SK-N-SH (cell line): ENCODE measurements at regions not wholly inside any gene's neighbourhood (a gene's known extent, or its start where the extent isn't known, plus 50 kb on each side); places are given as distances from the start of the nearest gene placed in this dataset.

ENCODE experiments used
- CTCF ChIA-PET: fragments of 300-600, 350-600 bp; formaldehyde crosslinking; extraction: SDS; loops from one replicate; lab custom pipeline; 2021; lab: Yijun Ruan, JAX
- POLR2A ChIA-PET: fragments of 350-600 bp; sonication (Branson Sonifier 250); formaldehyde crosslinking; extraction: SDS; loops from one replicate; lab custom pipeline; 2020; ENCODE audit warnings: antibody characterized with exemption, inconsistent platforms; lab: Yijun Ruan, JAX
- DNase-seq: peaks from one replicate; pipeline ENCODE4 v3.0.0; 2012
- H2AFZ ChIP-seq: fragments of 200-600 bp; sonication (generic); 2 replicates; pipeline ENCODE4 v1.8.1; 2016; ENCODE audit warnings: antibody characterized with exemption, mild to moderate bottlenecking, low read depth
- H3F3A ChIP-seq: fragments of 200-600 bp; sonication (generic); replicated peaks from 2 replicates; pipeline ENCODE3; 2016; ENCODE audit warnings: antibody characterized with exemption, mild to moderate bottlenecking; ENCODE audit not compliant: insufficient read depth
- H3K27ac ChIP-seq, 2 experiments: fragments of 200-500 bp in 1 of 2; fragments of 200-600 bp in 1 of 2; sonication (Bioruptor generic) in 1 of 2; sonication (generic), shearing (Covaris generic) in 1 of 2; 2 replicates each; pipeline versions ENCODE4 v1.5.1 to v1.6.1; 2014 to 2016; ENCODE audit warnings: low read depth in 2 of 2, inconsistent platforms in 1 of 2, low read length in 1 of 2, mild to moderate bottlenecking in 1 of 2, mixed read lengths in 1 of 2
- H3K27me3 ChIP-seq: fragments of 200-600 bp; sonication (generic), shearing (Covaris generic); 2 replicates; pipeline ENCODE4 v1.6.1; 2016; ENCODE audit warnings: mixed run types; ENCODE audit not compliant: insufficient read depth
- H3K36me3 ChIP-seq, 2 experiments: fragments of 200-500 bp in 1 of 2; fragments of 200-600 bp in 1 of 2; sonication (Bioruptor generic) in 1 of 2; sonication (generic) in 1 of 2; replicated peaks in 1 of 2; 2 replicates each; pipeline versions ENCODE3 to v1.5.1; 2014 to 2016; ENCODE audit warnings: low read length in 1 of 2, mild to moderate bottlenecking in 1 of 2; ENCODE audit not compliant: insufficient read depth in 2 of 2, control insufficient read depth in 1 of 2
- H3K4me1 ChIP-seq, 2 experiments: fragments of 200-500 bp in 1 of 2; fragments of 200-600 bp in 1 of 2; sonication (Bioruptor generic) in 1 of 2; sonication (generic), shearing (Covaris generic) in 1 of 2; 2 replicates each; pipeline versions ENCODE4 v1.5.1 to v1.6.1; 2014 to 2016; ENCODE audit warnings: low read depth in 1 of 2, low read length in 1 of 2, mixed run types in 1 of 2; ENCODE audit not compliant: insufficient read depth in 2 of 2, control insufficient read depth in 1 of 2
- H3K4me2 ChIP-seq: fragments of 200-600 bp; sonication (generic), shearing (Covaris generic); 2 replicates; pipeline ENCODE4 v1.6.1; 2017; ENCODE audit warnings: mixed run types
- H3K4me3 ChIP-seq, 2 experiments: fragments of 200-500 bp in 1 of 2; fragments of 200-600 bp in 1 of 2; sonication (Bioruptor generic) in 1 of 2; sonication (generic), shearing (Covaris generic) in 1 of 2; 2 replicates each; pipeline versions ENCODE4 v1.5.1 to v1.8.1; 2014 to 2016; ENCODE audit warnings: low read depth in 2 of 2, inconsistent platforms in 1 of 2, low read length in 1 of 2, mild to moderate bottlenecking in 1 of 2, mixed read lengths in 1 of 2, moderate library complexity in 1 of 2
- H3K79me2 ChIP-seq: fragments of 200-600 bp; sonication (generic); 2 replicates; pipeline ENCODE4 v1.8.1; 2017; ENCODE audit warnings: mild to moderate bottlenecking; ENCODE audit not compliant: insufficient read depth
- H3K9ac ChIP-seq: fragments of 200-600 bp; sonication (generic); 2 replicates; pipeline ENCODE4 v1.6.1; 2017; ENCODE audit warnings: mixed run types
- H3K9me2 ChIP-seq: fragments of 200-600 bp; sonication (generic); 2 replicates; pipeline ENCODE4 v1.6.1; 2017; ENCODE audit warnings: mixed run types
- H3K9me3 ChIP-seq: fragments of 200-600 bp; sonication (generic); 2 replicates; pipeline ENCODE4 v1.6.1; 2017; ENCODE audit warnings: mixed run types, mild to moderate bottlenecking, moderate library complexity
- H4K20me1 ChIP-seq: fragments of 200-600 bp; sonication (generic); 2 replicates; pipeline ENCODE4 v1.6.1; 2017; ENCODE audit warnings: mild to moderate bottlenecking, mixed run types; ENCODE audit not compliant: insufficient read depth
- CHD2 ChIP-seq: fragments of 150-350 bp; IDR thresholded peaks from 2 replicates; pipeline ENCODE4 v1.6.1; 2018; ENCODE audit warnings: low read length; ENCODE audit not compliant: partially characterized antibody
- ELF1 ChIP-seq: IDR thresholded peaks from 2 replicates; pipeline ENCODE4 v1.4.0; 2012
- EP300 ChIP-seq, 2 experiments: IDR thresholded peaks; 2 replicates each; pipeline versions ENCODE4 v1.4.0 to v1.6.1; 2012; ENCODE audit warnings: borderline replicate concordance in 1 of 2, low read depth in 1 of 2, low read length in 1 of 2
- EZH2phosphoT487 ChIP-seq: fragments of 200-600 bp; sonication (generic); IDR thresholded peaks from 2 replicates; pipeline ENCODE4 v1.6.1; 2017; ENCODE audit warnings: low read depth, mixed run types, mild to moderate bottlenecking, antibody characterized with exemption, moderate library complexity, borderline replicate concordance
- FOSL2 ChIP-seq: IDR thresholded peaks from 2 replicates; pipeline ENCODE4 v1.4.0; 2012; ENCODE audit warnings: low read depth, mild to moderate bottlenecking, moderate library complexity, borderline replicate concordance
- MEF2A ChIP-seq: IDR thresholded peaks from 2 replicates; pipeline ENCODE4 v1.4.0; 2012; ENCODE audit warnings: low read depth, borderline replicate concordance
- MXI1 ChIP-seq: IDR thresholded peaks from 2 replicates; pipeline ENCODE4 v1.6.1; 2012; ENCODE audit warnings: mild to moderate bottlenecking, low read depth, low read length, improper control_type of control experiment
- POLR2AphosphoS5 ChIP-seq: IDR thresholded peaks from 2 replicates; pipeline ENCODE4 v1.6.1; 2012; ENCODE audit warnings: low read depth, low read length
- RFX5 ChIP-seq: IDR thresholded peaks from 2 replicates; pipeline ENCODE4 v1.6.1; 2012; ENCODE audit warnings: mild to moderate bottlenecking, improper control_type of control experiment, low read length
- RXRA ChIP-seq: IDR thresholded peaks from 2 replicates; pipeline ENCODE4 v1.4.0; 2012; ENCODE audit warnings: low read depth, mild to moderate bottlenecking, borderline replicate concordance
- SIN3A ChIP-seq: IDR thresholded peaks from 2 replicates; pipeline ENCODE4 v1.6.1; 2012; ENCODE audit warnings: low read depth, mild to moderate bottlenecking, low read length, moderate library complexity, borderline replicate concordance
- SMC3 ChIP-seq: IDR thresholded peaks from 2 replicates; pipeline ENCODE4 v1.6.1; 2012; ENCODE audit warnings: low read depth, low read length, improper control_type of control experiment
- WGBS: methylation state at CpG from one replicate; pipeline ENCODE4 v1.1.6; 2017; ENCODE audit warnings: low lambda C conversion rate; 5-methylcytosine and 5-hydroxymethylcytosine counted together
- TF ChIP-seq, protein P1 (sequence below): IDR thresholded peaks from 2 replicates; pipeline ENCODE4; 2012
- TF ChIP-seq, protein P2 (sequence below): IDR thresholded peaks from 2 replicates; pipeline ENCODE4 v1.4.0; 2012; ENCODE audit warnings: low read depth, borderline replicate concordance
- TF ChIP-seq, protein P3 (sequence below): fragments of 200-600 bp; sonication (generic); IDR thresholded peaks from 2 replicates; pipeline ENCODE4 v1.6.1; 2017; ENCODE audit warnings: antibody characterized with exemption, mild to moderate bottlenecking, moderate library complexity
- TF ChIP-seq, protein P4 (sequence below): fragments of 150-350 bp; IDR thresholded peaks from 2 replicates; pipeline ENCODE4 v1.6.1; 2017; ENCODE audit warnings: antibody characterized with exemption, low read length, low read depth, borderline replicate concordance

DNA sequence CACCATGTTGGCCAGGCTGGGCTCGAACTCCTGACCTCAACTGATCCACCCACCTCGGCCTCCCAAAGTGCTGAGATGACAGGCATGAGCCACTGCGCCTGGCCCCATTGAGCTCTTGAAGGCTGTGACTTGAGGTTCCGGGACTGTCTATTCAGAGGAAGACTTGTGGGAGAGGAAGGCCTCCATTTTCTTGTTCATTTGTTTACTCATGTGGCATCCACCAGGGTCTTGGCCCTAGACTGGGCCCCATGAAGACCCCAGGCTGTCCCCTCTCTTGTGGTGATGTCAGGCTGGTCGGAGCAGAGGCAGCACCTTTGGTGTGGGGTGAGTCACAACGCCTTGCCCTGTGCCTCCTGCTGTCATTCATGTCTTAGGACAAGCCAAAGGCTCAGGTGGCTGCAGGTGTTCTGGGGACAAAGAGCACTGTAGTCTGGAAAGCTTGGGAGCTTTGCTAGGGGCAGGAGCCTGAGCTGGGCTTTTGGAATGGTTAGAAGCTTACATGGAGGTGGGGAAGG, 224.6 kb upstream of the C1orf174 start:
- POLR2A ChIA-PET = no interaction called here

More for the DNA sequence above, 224.6 kb upstream of the C1orf174 start:
- Histone ChIP-seq H3K9me3 (no peaks in the 10 kb centered on the region), H2AFZ (no peak overlapping the region), H3K9ac (no peak overlapping the region), H3K9me2 (no peaks in the 10 kb centered on the region), H3F3A (no peaks in the 10 kb centered on the region), H3K36me3 (no peaks in the 10 kb centered on the region), H3K79me2 (no peaks in the 10 kb centered on the region), H3K27ac (no peak overlapping the region), H3K27me3 (no peaks in the 10 kb centered on the region), H3K4me3 (no peak overlapping the region), H4K20me1 (no peaks in the 10 kb centered on the region), H3K4me2 (no peak overlapping the region), H3K4me1 (no peaks in the 10 kb centered on the region)
- 29% methylated on average over 6 of the region's 6 CpGs for WGBS
- DNase-seq = no peak
- CTCF ChIA-PET = no interaction called here
- TF ChIP-seq EP300 (IDR thresholded peaks at IDR 0.05; ENCODE audit: borderline replicate concordance in 1 of 2, low read depth in 1 of 2, low read length in 1 of 2) (no peak), POLR2AphosphoS5 (no peak), RFX5 (no peak), ELF1 (no peak), MXI1 (no peak), SIN3A (no peak), SMC3 (no peak), CHD2 (no peak), MEF2A (no peak), FOSL2 (no peak), RXRA (no peak), EZH2phosphoT487 (no peak)
- TF ChIP-seq, protein P1, sequence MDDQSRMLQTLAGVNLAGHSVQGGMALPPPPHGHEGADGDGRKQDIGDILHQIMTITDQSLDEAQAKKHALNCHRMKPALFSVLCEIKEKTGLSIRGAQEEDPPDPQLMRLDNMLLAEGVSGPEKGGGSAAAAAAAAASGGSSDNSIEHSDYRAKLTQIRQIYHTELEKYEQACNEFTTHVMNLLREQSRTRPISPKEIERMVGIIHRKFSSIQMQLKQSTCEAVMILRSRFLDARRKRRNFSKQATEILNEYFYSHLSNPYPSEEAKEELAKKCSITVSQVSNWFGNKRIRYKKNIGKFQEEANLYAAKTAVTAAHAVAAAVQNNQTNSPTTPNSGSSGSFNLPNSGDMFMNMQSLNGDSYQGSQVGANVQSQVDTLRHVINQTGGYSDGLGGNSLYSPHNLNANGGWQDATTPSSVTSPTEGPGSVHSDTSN = no peak
- TF ChIP-seq, protein P2, sequence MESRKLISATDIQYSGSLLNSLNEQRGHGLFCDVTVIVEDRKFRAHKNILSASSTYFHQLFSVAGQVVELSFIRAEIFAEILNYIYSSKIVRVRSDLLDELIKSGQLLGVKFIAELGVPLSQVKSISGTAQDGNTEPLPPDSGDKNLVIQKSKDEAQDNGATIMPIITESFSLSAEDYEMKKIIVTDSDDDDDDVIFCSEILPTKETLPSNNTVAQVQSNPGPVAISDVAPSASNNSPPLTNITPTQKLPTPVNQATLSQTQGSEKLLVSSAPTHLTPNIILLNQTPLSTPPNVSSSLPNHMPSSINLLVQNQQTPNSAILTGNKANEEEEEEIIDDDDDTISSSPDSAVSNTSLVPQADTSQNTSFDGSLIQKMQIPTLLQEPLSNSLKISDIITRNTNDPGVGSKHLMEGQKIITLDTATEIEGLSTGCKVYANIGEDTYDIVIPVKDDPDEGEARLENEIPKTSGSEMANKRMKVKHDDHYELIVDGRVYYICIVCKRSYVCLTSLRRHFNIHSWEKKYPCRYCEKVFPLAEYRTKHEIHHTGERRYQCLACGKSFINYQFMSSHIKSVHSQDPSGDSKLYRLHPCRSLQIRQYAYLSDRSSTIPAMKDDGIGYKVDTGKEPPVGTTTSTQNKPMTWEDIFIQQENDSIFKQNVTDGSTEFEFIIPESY = no peak
- TF ChIP-seq, protein P3, sequence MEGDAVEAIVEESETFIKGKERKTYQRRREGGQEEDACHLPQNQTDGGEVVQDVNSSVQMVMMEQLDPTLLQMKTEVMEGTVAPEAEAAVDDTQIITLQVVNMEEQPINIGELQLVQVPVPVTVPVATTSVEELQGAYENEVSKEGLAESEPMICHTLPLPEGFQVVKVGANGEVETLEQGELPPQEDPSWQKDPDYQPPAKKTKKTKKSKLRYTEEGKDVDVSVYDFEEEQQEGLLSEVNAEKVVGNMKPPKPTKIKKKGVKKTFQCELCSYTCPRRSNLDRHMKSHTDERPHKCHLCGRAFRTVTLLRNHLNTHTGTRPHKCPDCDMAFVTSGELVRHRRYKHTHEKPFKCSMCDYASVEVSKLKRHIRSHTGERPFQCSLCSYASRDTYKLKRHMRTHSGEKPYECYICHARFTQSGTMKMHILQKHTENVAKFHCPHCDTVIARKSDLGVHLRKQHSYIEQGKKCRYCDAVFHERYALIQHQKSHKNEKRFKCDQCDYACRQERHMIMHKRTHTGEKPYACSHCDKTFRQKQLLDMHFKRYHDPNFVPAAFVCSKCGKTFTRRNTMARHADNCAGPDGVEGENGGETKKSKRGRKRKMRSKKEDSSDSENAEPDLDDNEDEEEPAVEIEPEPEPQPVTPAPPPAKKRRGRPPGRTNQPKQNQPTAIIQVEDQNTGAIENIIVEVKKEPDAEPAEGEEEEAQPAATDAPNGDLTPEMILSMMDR = no peak
- TF ChIP-seq, protein P4, sequence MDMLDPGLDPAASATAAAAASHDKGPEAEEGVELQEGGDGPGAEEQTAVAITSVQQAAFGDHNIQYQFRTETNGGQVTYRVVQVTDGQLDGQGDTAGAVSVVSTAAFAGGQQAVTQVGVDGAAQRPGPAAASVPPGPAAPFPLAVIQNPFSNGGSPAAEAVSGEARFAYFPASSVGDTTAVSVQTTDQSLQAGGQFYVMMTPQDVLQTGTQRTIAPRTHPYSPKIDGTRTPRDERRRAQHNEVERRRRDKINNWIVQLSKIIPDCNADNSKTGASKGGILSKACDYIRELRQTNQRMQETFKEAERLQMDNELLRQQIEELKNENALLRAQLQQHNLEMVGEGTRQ = no peak
